H9 (cell line): ENCODE measurements at regions not wholly inside any gene's neighbourhood (a gene's known extent, or its start where the extent isn't known, plus 50 kb on each side); places are given as distances from the start of the nearest gene placed in this dataset.

Experiments
- DNase-seq: peaks from one replicate; pipeline ENCODE4 v3.0.0-alpha.2; 2017
- H2AFZ ChIP-seq: one replicate; pipeline ENCODE4 v1.6.1; 2013; ENCODE audit warnings: mild to moderate bottlenecking, low read length, control low read depth, moderate library complexity
- H2AK5ac ChIP-seq: 2 replicates; pipeline ENCODE4 v1.6.1; 2013; ENCODE audit warnings: low read length, control low read depth, mixed read lengths; ENCODE audit not compliant: insufficient read length
- H2BK120ac ChIP-seq: one replicate; pipeline ENCODE4 v1.6.1; 2013; ENCODE audit warnings: low read depth, mild to moderate bottlenecking, low read length, control low read depth, inconsistent platforms; ENCODE audit not compliant: poor library complexity, severe bottlenecking
- H2BK12ac ChIP-seq: 2 replicates; pipeline ENCODE4 v1.6.1; 2013; ENCODE audit warnings: low read length, control low read depth, mixed read lengths, low read depth; ENCODE audit not compliant: insufficient read length
- H2BK15ac ChIP-seq: 2 replicates; pipeline ENCODE4 v1.6.1; 2013; ENCODE audit warnings: low read depth, low read length, control low read depth
- H2BK20ac ChIP-seq: one replicate; pipeline ENCODE4 v1.6.1; 2013; ENCODE audit warnings: low read depth, mild to moderate bottlenecking, low read length, control low read depth, inconsistent platforms; ENCODE audit not compliant: poor library complexity, severe bottlenecking
- H2BK5ac ChIP-seq: 2 replicates; pipeline ENCODE4 v1.6.1; 2013; ENCODE audit warnings: low read length, control low read depth, mixed read lengths; ENCODE audit not compliant: insufficient read length
- H3K14ac ChIP-seq: 2 replicates; pipeline ENCODE4 v1.6.1; 2013; ENCODE audit warnings: low read length, control low read depth; ENCODE audit not compliant: insufficient read depth
- H3K18ac ChIP-seq: 2 replicates; pipeline ENCODE4 v1.6.1; 2013; ENCODE audit warnings: low read depth, mild to moderate bottlenecking, mixed read lengths, low read length, control low read depth; ENCODE audit not compliant: insufficient read length
- H3K23ac ChIP-seq: 2 replicates; pipeline ENCODE4 v1.6.1; 2013; ENCODE audit warnings: low read length, control low read depth, mixed read lengths, low read depth; ENCODE audit not compliant: insufficient read length
- H3K23me2 ChIP-seq: 2 replicates; pipeline ENCODE4 v1.6.1; 2013; ENCODE audit warnings: low read depth, mild to moderate bottlenecking, mixed read lengths, low read length, control low read depth; ENCODE audit not compliant: insufficient read length, poor library complexity, severe bottlenecking
- H3K27ac ChIP-seq: 2 replicates; pipeline ENCODE4 v1.5.1; 2013; ENCODE audit warnings: low read length, control low read depth, mixed read lengths, low read depth; ENCODE audit not compliant: insufficient read length
- H3K27me3 ChIP-seq: 2 replicates; pipeline ENCODE4 v1.6.1; 2013; ENCODE audit warnings: low read length, control low read depth, inconsistent platforms; ENCODE audit not compliant: insufficient read depth
- H3K4ac ChIP-seq: 2 replicates; pipeline ENCODE4 v1.6.1; 2013; ENCODE audit warnings: low read depth, mild to moderate bottlenecking, control low read depth, inconsistent platforms, low read length, moderate library complexity
- H3K4me1 ChIP-seq: 2 replicates; pipeline ENCODE4 v1.6.1; 2013; ENCODE audit warnings: low read length, control low read depth, inconsistent platforms; ENCODE audit not compliant: insufficient read depth
- H3K4me2 ChIP-seq: 2 replicates; pipeline ENCODE4 v1.6.1; 2013; ENCODE audit warnings: low read length, control low read depth, mixed read lengths; ENCODE audit not compliant: insufficient read length, insufficient read depth
- H3K56ac ChIP-seq: 2 replicates; pipeline ENCODE4 v1.6.1; 2013; ENCODE audit warnings: low read depth, mild to moderate bottlenecking, mixed read lengths, low read length, control low read depth; ENCODE audit not compliant: insufficient read length
- H3K79me1 ChIP-seq: 2 replicates; pipeline ENCODE4 v1.6.1; 2013; ENCODE audit warnings: low read depth, mild to moderate bottlenecking, moderate library complexity, low read length, control low read depth, inconsistent platforms; ENCODE audit not compliant: insufficient read depth, poor library complexity, severe bottlenecking
- H3K79me2 ChIP-seq: 2 replicates; pipeline ENCODE4 v1.6.1; 2013; ENCODE audit warnings: low read length, control low read depth, inconsistent platforms; ENCODE audit not compliant: insufficient read depth
- H3K9ac ChIP-seq: 2 replicates; pipeline ENCODE4 v1.6.1; 2013; ENCODE audit warnings: low read length, control low read depth, mixed read lengths; ENCODE audit not compliant: insufficient read length; ENCODE audit errors: extremely low read depth
- H3K9me3 ChIP-seq: one replicate; pipeline ENCODE4 v1.6.1; 2013; ENCODE audit warnings: low read depth, low read length, inconsistent platforms; ENCODE audit not compliant: control insufficient read depth
- H3T11ph ChIP-seq: one replicate; pipeline ENCODE4 v1.6.1; 2013; ENCODE audit warnings: mild to moderate bottlenecking, low read length, control low read depth, inconsistent platforms
- H4K20me1 ChIP-seq: one replicate; pipeline ENCODE4 v1.6.1; 2013; ENCODE audit not compliant: control insufficient read depth, insufficient read length, insufficient read depth
- H4K5ac ChIP-seq: 2 replicates; pipeline ENCODE4 v1.6.1; 2013; ENCODE audit warnings: low read depth, mild to moderate bottlenecking, mixed read lengths, low read length, control low read depth; ENCODE audit not compliant: insufficient read length
- H4K8ac ChIP-seq: replicated peaks from 2 replicates; pipeline ENCODE4 v1.6.1; 2013; ENCODE audit warnings: low read length, control low read depth, mixed read lengths, low read depth; ENCODE audit not compliant: insufficient read length
- H4K91ac ChIP-seq: 2 replicates; pipeline ENCODE4 v1.6.1; 2013; ENCODE audit warnings: low read depth, mild to moderate bottlenecking, moderate library complexity, mixed read lengths, low read length, control low read depth; ENCODE audit not compliant: insufficient read length
- H3K27ac Mint-ChIP-seq, 3 experiments: 2 replicates in 2 of 3; 3 replicates in 1 of 3; pipeline ENCODE4 v1.8.0; 2020 to 2021; ENCODE audit warnings: mixed read lengths in 3 of 3, mild to moderate bottlenecking in 1 of 3, moderate library complexity in 1 of 3
- H3K27me3 Mint-ChIP-seq: 2 replicates; pipeline ENCODE4 v1.8.0; 2021; ENCODE audit warnings: low read depth, mild to moderate bottlenecking, moderate library complexity, mixed read lengths
- H3K36me3 Mint-ChIP-seq, 3 experiments: 2 replicates in 2 of 3; 3 replicates in 1 of 3; pipeline ENCODE4 v1.8.0; 2020 to 2021; ENCODE audit warnings: low read depth in 3 of 3, mixed read lengths in 3 of 3; ENCODE audit not compliant: insufficient read depth in 1 of 3
- H3K4me1 Mint-ChIP-seq, 2 experiments: 2 replicates each; pipeline ENCODE4 v1.8.0; 2020; ENCODE audit warnings: mixed read lengths in 2 of 2
- H3K4me3 Mint-ChIP-seq, 2 experiments: 2 replicates in 1 of 2; 3 replicates in 1 of 2; pipeline ENCODE4 v1.8.0; 2020 to 2021; ENCODE audit warnings: mild to moderate bottlenecking in 2 of 2, mixed read lengths in 2 of 2, moderate library complexity in 1 of 2
- H3K9me3 Mint-ChIP-seq, 2 experiments: 2 replicates in 1 of 2; 3 replicates in 1 of 2; pipeline ENCODE4 v1.8.0; 2020; ENCODE audit warnings: mild to moderate bottlenecking in 2 of 2, mixed read lengths in 2 of 2, moderate library complexity in 1 of 2
- CTCF ChIP-seq: fragments of 200-600 bp; sonication (generic); conservative IDR thresholded peaks from 3 replicates; pipeline ENCODE4 v1.8.0; 2021; ENCODE audit warnings: antibody characterized with exemption, mild to moderate bottlenecking
- WGBS: extraction: QIAGEN DNeasy Blood & Tissue Kit; methylation state at CpG from one replicate; pipeline ENCODE4 v1.1.7; 2013; ENCODE audit warnings: missing lambda C conversion rate, low lambda C conversion rate, mixed read lengths; ENCODE audit not compliant: insufficient read length; ENCODE audit errors: extremely low coverage; 5-methylcytosine and 5-hydroxymethylcytosine counted together

GRCh38 chr1:184840596-184840995, 85.9 kb upstream of the EDEM3 start:
- H3K27ac ChIP-seq: no peak overlapping the region
- H3K79me1 ChIP-seq: no peaks in the 10 kb centered on the region
- no peaks in the 10 kb centered on the region for H3K4me1 ChIP-seq
- H3K4me2 ChIP-seq: no peak overlapping the region
- no peak overlapping the region for H2BK15ac ChIP-seq
- no peak for DNase-seq
- Mint-ChIP-seq H3K4me1 (peaks cover 3 to 7% of the 10 kb centered on the region in 2 experiments; a peak in 3 of 4 replicates), H3K36me3 (peaks cover 0 to 7% (median 2%) of the 10 kb centered on the region in 3 experiments; a peak in 3 of 7 replicates), H3K27me3 (no peaks in the 10 kb centered on the region; the same call in 1 of the 2 replicates), H3K4me3 (no peak overlapping the region), H3K27ac (no peak overlapping the region), H3K9me3 (0 out of 5 replicates have a peak, but pooled peaks cover 0 to 2% of the 10 kb centered on the region in 2 experiments)
- H2BK120ac ChIP-seq: no peak overlapping the region
- no peaks in the 10 kb centered on the region for H4K20me1 ChIP-seq
- no peak overlapping the region for H3K4ac ChIP-seq
- no peak overlapping the region for H2BK12ac ChIP-seq
- H3K9ac ChIP-seq: no peak overlapping the region
- no peaks in the 10 kb centered on the region for H3K23me2 ChIP-seq
- WGBS: no CpG with 5 or more reads among the region's 2 CpGs
- no peak overlapping the region for H2BK5ac ChIP-seq
- no peak overlapping the region for H3K18ac ChIP-seq
- no peaks in the 10 kb centered on the region for H3K27me3 ChIP-seq
- H2AFZ ChIP-seq: no peak overlapping the region
- H3K23ac ChIP-seq: no peak overlapping the region
- H2AK5ac ChIP-seq: no peak overlapping the region
- H3K9me3 ChIP-seq: no peaks in the 10 kb centered on the region
- H3K56ac ChIP-seq: no peak overlapping the region
- no peak overlapping the region for H4K8ac ChIP-seq
- no peak overlapping the region for H2BK20ac ChIP-seq
- H4K5ac ChIP-seq: no peak overlapping the region
- H3K79me2 ChIP-seq: no peaks in the 10 kb centered on the region
- no peak overlapping the region for H4K91ac ChIP-seq
- no peak overlapping the region for H3K14ac ChIP-seq
- no peak overlapping the region for H3T11ph ChIP-seq
- no peak for TF ChIP-seq CTCF
